GM18519 (cell line): ENCODE measurements at regions not wholly inside any gene's neighbourhood (a gene's known extent, or its start where the extent isn't known, plus 50 kb on each side); places are given as distances from the start of the nearest gene placed in this dataset.

Experiments
- ATAC-seq: cut with Tn5 transposase; IDR thresholded peaks from one replicate; pipeline ENCODE4 v1.9.1; 2021; ENCODE audit warnings: mild to moderate bottlenecking, moderate library complexity; ENCODE audit not compliant: unreplicated experiment, low FRiP score

- ATAC-seq: no peak
Observed at GRCh38 chr1:90161625-90162024, 166.7 kb downstream of the ZNF326 start.

- no peak for ATAC-seq
Observed at GRCh38 chr1:90155721-90156487, 161.0 kb downstream of the ZNF326 start.

GRCh38 chr1:90154711-90155110 lies 159.8 kb downstream of the ZNF326 start:
- ATAC-seq: no peak

GRCh38 chr1:90149101-90149500 lies 154.2 kb downstream of the ZNF326 start:
- ATAC-seq: no peak

- ATAC-seq: no peak
Observed at GRCh38 chr1:90147093-90147492, 152.2 kb downstream of the ZNF326 start.

- ATAC-seq: no peak
Observed at GRCh38 chr1:90144820-90145219, 149.9 kb downstream of the ZNF326 start.

GRCh38 chr1:90143591-90143990 lies 148.7 kb downstream of the ZNF326 start:
- no peak for ATAC-seq

GRCh38 chr1:90142697-90143096 lies 147.8 kb downstream of the ZNF326 start:
- no peak for ATAC-seq

- ATAC-seq: no peak
Observed at GRCh38 chr1:90139837-90140236, 144.9 kb downstream of the ZNF326 start.

- no peak for ATAC-seq
Observed at GRCh38 chr1:90135286-90135685, 140.4 kb downstream of the ZNF326 start.

GRCh38 chr1:90134175-90134955 lies 139.5 kb downstream of the ZNF326 start:
- ATAC-seq: no peak

- ATAC-seq: no peak
Observed at GRCh38 chr1:90133133-90133532, 138.2 kb downstream of the ZNF326 start.

GRCh38 chr1:90132306-90132705 lies 137.4 kb downstream of the ZNF326 start:
- ATAC-seq: no peak

- ATAC-seq: no peak
Observed at GRCh38 chr1:90127288-90127953, 132.5 kb downstream of the ZNF326 start.

- ATAC-seq: no peak
Observed at GRCh38 chr1:90126834-90127233, 131.9 kb downstream of the ZNF326 start.

GRCh38 chr1:90122654-90123340 lies 127.9 kb downstream of the ZNF326 start:
- ATAC-seq: no peak

- ATAC-seq: no peak
Observed at GRCh38 chr1:90114521-90115141, 119.7 kb downstream of the ZNF326 start.

- no peak for ATAC-seq
Observed at GRCh38 chr1:90107990-90108389, 113.1 kb downstream of the ZNF326 start.

GRCh38 chr1:90106311-90106710 lies 111.4 kb downstream of the ZNF326 start:
- no peak for ATAC-seq

GRCh38 chr1:90104941-90105538 lies 110.1 kb downstream of the ZNF326 start:
- ATAC-seq: no peak
